ENCODE measurements at regions not wholly inside any gene's neighbourhood (a gene's known extent, or its start where the extent isn't known, plus 50 kb on each side); places are given as distances from the start of the nearest gene placed in this dataset.

DNA sequence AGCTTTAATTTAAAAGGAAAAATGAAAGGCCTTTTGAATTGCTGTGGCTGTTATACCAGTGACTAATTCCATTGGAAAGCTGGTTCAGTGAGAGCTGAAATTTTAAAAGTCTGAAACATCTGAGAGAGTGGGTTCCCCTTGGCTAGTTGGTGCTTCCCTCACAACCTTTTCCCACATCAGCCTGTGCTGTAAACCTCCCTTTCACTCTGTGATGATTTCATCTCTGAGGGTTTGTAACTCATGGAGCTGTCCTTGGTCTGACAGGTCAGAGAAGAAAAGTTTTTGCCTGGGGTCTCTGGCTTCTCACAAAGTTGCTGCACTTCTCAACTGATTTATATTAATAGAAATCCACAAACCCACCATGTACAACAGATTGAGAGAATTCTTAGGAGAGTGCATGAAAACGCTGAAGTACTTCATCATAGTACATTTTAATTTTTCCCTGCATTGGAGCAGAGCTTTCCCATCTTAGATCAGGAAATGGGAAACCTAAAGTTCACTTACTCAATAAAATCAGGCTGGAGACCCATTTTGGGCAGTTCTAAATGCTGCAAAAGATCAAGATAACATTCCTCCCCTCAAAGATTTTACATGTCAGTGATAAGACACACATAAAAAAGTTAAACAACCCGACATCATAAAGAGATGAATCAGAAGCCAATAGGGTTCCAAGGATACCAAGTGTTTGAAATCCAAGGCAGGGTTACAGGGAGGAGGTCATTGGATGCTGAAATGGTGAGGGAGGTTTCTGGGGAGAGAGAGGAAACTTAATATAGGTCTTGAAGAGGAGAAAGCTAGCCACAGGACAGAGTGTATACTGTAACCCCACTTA, 157.0 kb upstream of the MKLN1 start:
- no peak overlapping the region for H3K9ac ChIP-seq (ENCODE audit: low read length)
- H2AFZ ChIP-seq (ENCODE audit: insufficient read depth, low read depth, low read length, poor library complexity, severe bottlenecking), result no peak overlapping the region
- no peak overlapping the region for H3K4me3 Mint-ChIP-seq
- no peak overlapping the region for H3K4me3 ChIP-seq (ENCODE audit: control extremely low read depth in 1 of 5, extremely low read depth in 1 of 5, insufficient read depth in 1 of 5, low read depth in 2 of 5, low read length in 4 of 5)
- H4K20me1 ChIP-seq (ENCODE audit: control insufficient read depth, insufficient read depth, low read length, poor library complexity, severe bottlenecking), result no peaks in the 10 kb centered on the region
- H3K4me1 Mint-ChIP-seq, result no peaks in the 10 kb centered on the region
- no peaks in the 10 kb centered on the region for H3K4me1 ChIP-seq (ENCODE audit: control insufficient read depth in 2 of 2, insufficient read depth in 2 of 2, low read length in 2 of 2)
- H3K9me3 ChIP-seq (ENCODE audit: control extremely low read depth in 1 of 3, control insufficient read depth in 2 of 3, insufficient read depth in 1 of 3, low read length in 2 of 3), result no peaks in the 10 kb centered on the region
- 100% methylated on average over 1 of the region's 2 CpGs for WGBS (ENCODE audit: insufficient coverage)
- no peaks in the 10 kb centered on the region for H3K27me3 ChIP-seq (replicated peaks in 1 of 4; ENCODE audit: control extremely low read depth in 1 of 4, control insufficient read depth in 3 of 4, insufficient read depth in 4 of 4, low read length in 3 of 4)
- H3K27me3 Mint-ChIP-seq, result peaks cover 10% of the 10 kb centered on the region
- POLR2A ChIA-PET, result no interaction called here
- no peak for TF ChIP-seq EZH2 (IDR thresholded peaks at IDR 0.05; ENCODE audit: borderline replicate concordance, insufficient read depth, low read depth, low read length, poor library complexity, severe bottlenecking)
- TF ChIP-seq, protein P1, sequence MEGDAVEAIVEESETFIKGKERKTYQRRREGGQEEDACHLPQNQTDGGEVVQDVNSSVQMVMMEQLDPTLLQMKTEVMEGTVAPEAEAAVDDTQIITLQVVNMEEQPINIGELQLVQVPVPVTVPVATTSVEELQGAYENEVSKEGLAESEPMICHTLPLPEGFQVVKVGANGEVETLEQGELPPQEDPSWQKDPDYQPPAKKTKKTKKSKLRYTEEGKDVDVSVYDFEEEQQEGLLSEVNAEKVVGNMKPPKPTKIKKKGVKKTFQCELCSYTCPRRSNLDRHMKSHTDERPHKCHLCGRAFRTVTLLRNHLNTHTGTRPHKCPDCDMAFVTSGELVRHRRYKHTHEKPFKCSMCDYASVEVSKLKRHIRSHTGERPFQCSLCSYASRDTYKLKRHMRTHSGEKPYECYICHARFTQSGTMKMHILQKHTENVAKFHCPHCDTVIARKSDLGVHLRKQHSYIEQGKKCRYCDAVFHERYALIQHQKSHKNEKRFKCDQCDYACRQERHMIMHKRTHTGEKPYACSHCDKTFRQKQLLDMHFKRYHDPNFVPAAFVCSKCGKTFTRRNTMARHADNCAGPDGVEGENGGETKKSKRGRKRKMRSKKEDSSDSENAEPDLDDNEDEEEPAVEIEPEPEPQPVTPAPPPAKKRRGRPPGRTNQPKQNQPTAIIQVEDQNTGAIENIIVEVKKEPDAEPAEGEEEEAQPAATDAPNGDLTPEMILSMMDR (IDR thresholded peaks at IDR 0.05), result no peak
- ATAC-seq (ENCODE audit: low read depth) (no peak), DNase-seq (no peak)
- H3K27ac Mint-ChIP-seq, result no peak overlapping the region
- no peaks in the 10 kb centered on the region for H3K79me2 ChIP-seq (ENCODE audit: control insufficient read depth, insufficient read depth, low read length)
- CTCF ChIA-PET, result no interaction called here
- H3K4me2 ChIP-seq (replicated peaks; ENCODE audit: low read depth, low read length, poor library complexity, severe bottlenecking), result no peak overlapping the region
- H3K9me3 Mint-ChIP-seq (ENCODE audit: insufficient read depth), result no peaks in the 10 kb centered on the region
- H3K36me3 ChIP-seq (replicated peaks in 1 of 2; ENCODE audit: control extremely low read depth in 1 of 2, control insufficient read depth in 1 of 2, extremely low read depth in 1 of 2, insufficient read depth in 2 of 2, low read length in 1 of 2), result no peaks in the 10 kb centered on the region
- intact Hi-C loops (cut with micrococcal nuclease), result no loop called here
- no peak overlapping the region for H3K27ac ChIP-seq (ENCODE audit: low read length in 2 of 2)

DNA sequence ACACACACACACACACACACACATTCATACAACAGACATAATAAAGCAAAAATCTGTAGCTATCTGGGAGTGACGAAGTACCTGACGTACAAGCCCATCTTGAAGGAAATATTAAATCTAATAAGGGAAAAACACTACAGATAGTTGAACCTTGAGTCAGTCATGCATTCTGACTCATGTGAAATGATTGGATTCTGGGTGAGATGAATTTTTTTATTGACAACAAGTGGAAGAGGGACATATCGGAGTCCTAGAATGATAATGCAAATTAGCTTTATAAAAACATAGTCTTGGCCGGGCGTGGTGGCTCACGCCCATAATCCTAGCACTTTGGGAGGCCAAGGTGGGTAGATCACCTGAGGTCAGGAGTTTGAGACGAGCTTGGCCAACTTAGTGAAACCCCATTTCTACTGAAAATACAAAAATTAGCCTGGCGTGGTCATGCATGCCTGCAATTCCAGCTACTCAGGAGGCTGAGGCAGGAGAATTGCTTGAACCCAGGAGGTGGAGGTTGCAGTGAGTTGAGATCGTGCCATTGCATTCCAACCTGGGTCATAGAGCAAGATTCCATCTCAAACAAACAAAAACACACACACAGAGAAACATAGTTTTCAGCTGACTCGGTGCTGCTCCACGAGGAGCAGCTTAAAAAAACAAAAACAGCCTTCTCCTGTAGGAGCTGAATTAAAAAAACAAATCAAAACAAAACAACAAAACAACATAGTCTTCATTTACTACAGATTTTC, 154.4 kb upstream of the MKLN1 start:
- H3K4me1 ChIP-seq (ENCODE audit: control insufficient read depth in 2 of 2, insufficient read depth in 2 of 2, low read length in 2 of 2), result no peaks in the 10 kb centered on the region
- CTCF ChIA-PET, result interaction anchor here (0.6 to 1.1 kb wide), 2 partner anchors 9 to 50 kb away, joined by 3 read pairs; no protein-coding TSS in a partner anchor
- WGBS (ENCODE audit: insufficient coverage), result 94% methylated on average over 6 of the region's 11 CpGs
- no peaks in the 10 kb centered on the region for H3K27me3 ChIP-seq (replicated peaks in 1 of 4; ENCODE audit: control extremely low read depth in 1 of 4, control insufficient read depth in 3 of 4, insufficient read depth in 4 of 4, low read length in 3 of 4)
- Mint-ChIP-seq H3K27me3 (peaks cover 10% of the 10 kb centered on the region), H3K4me1 (no peaks in the 10 kb centered on the region), H3K27ac (no peak overlapping the region), H3K4me3 (no peak overlapping the region), H3K9me3 (ENCODE audit: insufficient read depth) (no peaks in the 10 kb centered on the region)
- no peaks in the 10 kb centered on the region for H3K9me3 ChIP-seq (ENCODE audit: control extremely low read depth in 1 of 3, control insufficient read depth in 2 of 3, insufficient read depth in 1 of 3, low read length in 2 of 3)
- intact Hi-C loops (cut with micrococcal nuclease), result no loop called here
- H3K36me3 ChIP-seq (replicated peaks in 1 of 2; ENCODE audit: control extremely low read depth in 1 of 2, control insufficient read depth in 1 of 2, extremely low read depth in 1 of 2, insufficient read depth in 2 of 2, low read length in 1 of 2), result no peaks in the 10 kb centered on the region
- no peak overlapping the region for H3K4me2 ChIP-seq (replicated peaks; ENCODE audit: low read depth, low read length, poor library complexity, severe bottlenecking)
- H3K9ac ChIP-seq (ENCODE audit: low read length), result no peak overlapping the region
- POLR2A ChIA-PET, result interaction anchor here (1.2 kb wide), 1 partner anchor 11 kb away, joined by 9 read pairs; no protein-coding TSS in a partner anchor
- H4K20me1 ChIP-seq (ENCODE audit: control insufficient read depth, insufficient read depth, low read length, poor library complexity, severe bottlenecking), result no peaks in the 10 kb centered on the region
- H3K79me2 ChIP-seq (ENCODE audit: control insufficient read depth, insufficient read depth, low read length), result no peaks in the 10 kb centered on the region
- DNase-seq (no peak), ATAC-seq (ENCODE audit: low read depth) (no peak)
- no peak for TF ChIP-seq EZH2 (IDR thresholded peaks at IDR 0.05; ENCODE audit: borderline replicate concordance, insufficient read depth, low read depth, low read length, poor library complexity, severe bottlenecking)
- TF ChIP-seq, protein P1 (IDR thresholded peaks at IDR 0.05), result no peak
- no peak overlapping the region for H3K27ac ChIP-seq (ENCODE audit: low read length in 2 of 2)
- H2AFZ ChIP-seq (ENCODE audit: insufficient read depth, low read depth, low read length, poor library complexity, severe bottlenecking), result no peak overlapping the region
- no peak overlapping the region for H3K4me3 ChIP-seq (ENCODE audit: control extremely low read depth in 1 of 5, extremely low read depth in 1 of 5, insufficient read depth in 1 of 5, low read depth in 2 of 5, low read length in 4 of 5)

Measured in B cell (primary cell).